ENCODE measurements at regions not wholly inside any gene's neighbourhood (a gene's known extent, or its start where the extent isn't known, plus 50 kb on each side); places are given as distances from the start of the nearest gene placed in this dataset.

DNA sequence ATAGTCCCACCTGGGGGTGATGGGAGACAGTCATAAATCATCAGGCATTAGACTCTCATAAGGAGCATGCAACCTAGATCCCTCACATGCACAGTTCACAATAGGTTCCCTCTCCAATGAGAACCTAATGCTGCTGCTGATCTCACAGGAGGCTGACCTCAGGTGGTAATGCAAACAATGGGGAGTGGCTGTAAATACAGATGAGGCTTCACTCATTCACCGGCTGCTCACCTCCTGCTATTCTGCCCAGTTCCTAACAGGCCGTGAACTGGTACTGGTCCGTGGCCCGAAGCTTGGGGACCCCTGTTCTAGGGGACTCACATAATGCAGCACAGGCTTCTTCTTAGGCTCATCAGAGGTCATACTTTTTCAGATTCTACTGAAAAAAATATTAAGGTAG is 625.9 kb upstream of the AGA start:
- ATAC-seq (ENCODE audit: low read depth): no peak
- H3K27me3 ChIP-seq (ENCODE audit: insufficient read depth, poor library complexity, severe bottlenecking): no peaks in the 10 kb centered on the region
- H3K36me3 ChIP-seq (ENCODE audit: low read depth): no peaks in the 10 kb centered on the region
- H3K9me3 ChIP-seq (ENCODE audit: severe bottlenecking): no peaks in the 10 kb centered on the region
- no peak overlapping the region for H3K4me3 ChIP-seq (ENCODE audit: severe bottlenecking)
- no peaks in the 10 kb centered on the region for H3K4me1 ChIP-seq (ENCODE audit: insufficient read depth, poor library complexity, severe bottlenecking)
- no peak for TF ChIP-seq CTCF (IDR thresholded peaks at IDR 0.05; ENCODE audit: poor library complexity, severe bottlenecking)
- H3K27ac ChIP-seq (ENCODE audit: poor library complexity, severe bottlenecking): no peak overlapping the region
- DNase-seq (ENCODE audit: low spot score): no peak

GRCh38 chr4:178070163-178070562 is 627.9 kb upstream of the AGA start:
- no peaks in the 10 kb centered on the region for H3K36me3 ChIP-seq (ENCODE audit: low read depth)
- ATAC-seq (ENCODE audit: low read depth): no peak
- H3K4me3 ChIP-seq (ENCODE audit: severe bottlenecking): no peak overlapping the region
- H3K4me1 ChIP-seq (ENCODE audit: insufficient read depth, poor library complexity, severe bottlenecking): no peaks in the 10 kb centered on the region
- TF ChIP-seq CTCF (IDR thresholded peaks at IDR 0.05; ENCODE audit: poor library complexity, severe bottlenecking): no peak
- DNase-seq (ENCODE audit: low spot score): no peak
- H3K27me3 ChIP-seq (ENCODE audit: insufficient read depth, poor library complexity, severe bottlenecking): no peaks in the 10 kb centered on the region
- no peak overlapping the region for H3K27ac ChIP-seq (ENCODE audit: poor library complexity, severe bottlenecking)
- H3K9me3 ChIP-seq (ENCODE audit: severe bottlenecking): no peaks in the 10 kb centered on the region

- H3K9me3 ChIP-seq (ENCODE audit: severe bottlenecking): no peaks in the 10 kb centered on the region
- H3K27ac ChIP-seq (ENCODE audit: poor library complexity, severe bottlenecking): no peak overlapping the region
- H3K36me3 ChIP-seq (ENCODE audit: low read depth): no peaks in the 10 kb centered on the region
- H3K4me3 ChIP-seq (ENCODE audit: severe bottlenecking): no peak overlapping the region
- no peaks in the 10 kb centered on the region for H3K4me1 ChIP-seq (ENCODE audit: insufficient read depth, poor library complexity, severe bottlenecking)
- no peak for DNase-seq (ENCODE audit: low spot score)
- ATAC-seq (ENCODE audit: low read depth): peak; percentile 46; the same call in 1 of the 3 replicates
- H3K27me3 ChIP-seq (ENCODE audit: insufficient read depth, poor library complexity, severe bottlenecking): no peaks in the 10 kb centered on the region
- TF ChIP-seq CTCF (IDR thresholded peaks at IDR 0.05; ENCODE audit: poor library complexity, severe bottlenecking): no peak
Measured at GRCh38 chr4:178080312-178080711, 638.1 kb upstream of the AGA start.

- no peaks in the 10 kb centered on the region for H3K9me3 ChIP-seq (ENCODE audit: severe bottlenecking)
- no peaks in the 10 kb centered on the region for H3K36me3 ChIP-seq (ENCODE audit: low read depth)
- no peak overlapping the region for H3K27ac ChIP-seq (ENCODE audit: poor library complexity, severe bottlenecking)
- DNase-seq (ENCODE audit: low spot score): no peak
- H3K27me3 ChIP-seq (ENCODE audit: insufficient read depth, poor library complexity, severe bottlenecking): no peaks in the 10 kb centered on the region
- no peak for TF ChIP-seq CTCF (IDR thresholded peaks at IDR 0.05; ENCODE audit: poor library complexity, severe bottlenecking)
- H3K4me3 ChIP-seq (ENCODE audit: severe bottlenecking): no peak overlapping the region
- no peak for ATAC-seq (ENCODE audit: low read depth)
- no peaks in the 10 kb centered on the region for H3K4me1 ChIP-seq (ENCODE audit: insufficient read depth, poor library complexity, severe bottlenecking)
Measured at GRCh38 chr4:178081176-178081575, 638.9 kb upstream of the AGA start.

GRCh38 chr4:178081896-178082295 is 639.7 kb upstream of the AGA start:
- TF ChIP-seq CTCF (IDR thresholded peaks at IDR 0.05; ENCODE audit: poor library complexity, severe bottlenecking): no peak
- DNase-seq (ENCODE audit: low spot score) (no peak), ATAC-seq (ENCODE audit: low read depth) (no peak)
- Histone ChIP-seq H3K27me3 (ENCODE audit: insufficient read depth, poor library complexity, severe bottlenecking) (no peaks in the 10 kb centered on the region), H3K36me3 (ENCODE audit: low read depth) (no peaks in the 10 kb centered on the region), H3K4me1 (ENCODE audit: insufficient read depth, poor library complexity, severe bottlenecking) (no peaks in the 10 kb centered on the region), H3K27ac (ENCODE audit: poor library complexity, severe bottlenecking) (no peak overlapping the region), H3K9me3 (ENCODE audit: severe bottlenecking) (no peaks in the 10 kb centered on the region), H3K4me3 (ENCODE audit: severe bottlenecking) (no peak overlapping the region)

All from RWPE2 (cell line).